H1 (cell line): ENCODE measurements at regions not wholly inside any gene's neighbourhood (a gene's known extent, or its start where the extent isn't known, plus 50 kb on each side); places are given as distances from the start of the nearest gene placed in this dataset.

ENCODE experiments used
- CTCF ChIA-PET: fragments of 300-600 bp; sonication (Branson Sonifier 250); formaldehyde crosslinking; loops from one replicate; lab custom pipeline; 2021; ENCODE audit not compliant: partially characterized antibody; lab: Charles Lee
- POLR2A ChIA-PET: fragments of 300-600 bp; sonication (Branson Sonifier 250); formaldehyde crosslinking; loops from one replicate; lab custom pipeline; 2021; ENCODE audit warnings: inconsistent platforms; ENCODE audit not compliant: partially characterized antibody; lab: Charles Lee
- DNase-seq, 2 experiments: peaks; one replicate each; pipeline versions ENCODE4 v3.0.0 to v3.0.0-alpha.2; 2010 to 2022; ENCODE audit warnings: low spot score in 2 of 2, low read depth in 1 of 2, mixed read lengths in 1 of 2
- FAIRE-seq: peaks from 2 replicates; lab custom pipeline; 2011; peaks lifted over from hg19 to GRCh38; lab: Jason Lieb, UNC
- H2AFZ ChIP-seq: 2 replicates; pipeline ENCODE4 v1.8.1; 2012; ENCODE audit warnings: low read length, inconsistent platforms
- H2AK5ac ChIP-seq: 2 replicates; pipeline ENCODE4 v1.6.1; 2013; ENCODE audit warnings: low read depth, low read length
- H2BK120ac ChIP-seq: replicated peaks from 2 replicates; pipeline ENCODE3; 2013; ENCODE audit warnings: low read depth, low read length, inconsistent platforms
- H2BK12ac ChIP-seq: 2 replicates; pipeline ENCODE4 v1.6.1; 2013; ENCODE audit warnings: low read depth, low read length
- H2BK15ac ChIP-seq: 2 replicates; pipeline ENCODE4 v1.6.1; 2013; ENCODE audit warnings: low read length
- H2BK20ac ChIP-seq: 2 replicates; pipeline ENCODE4 v1.6.1; 2013; ENCODE audit warnings: low read length
- H2BK5ac ChIP-seq: 2 replicates; pipeline ENCODE4 v1.6.1; 2013; ENCODE audit warnings: low read depth, low read length
- H3K14ac ChIP-seq: 2 replicates; pipeline ENCODE4 v1.6.1; 2013; ENCODE audit warnings: inconsistent platforms; ENCODE audit not compliant: insufficient read length
- H3K18ac ChIP-seq: 2 replicates; pipeline ENCODE4 v1.6.1; 2013; ENCODE audit warnings: low read length; ENCODE audit errors: extremely low read depth
- H3K23ac ChIP-seq: 2 replicates; pipeline ENCODE4 v1.6.1; 2013; ENCODE audit warnings: inconsistent platforms; ENCODE audit not compliant: insufficient read length
- H3K23me2 ChIP-seq: 2 replicates; pipeline ENCODE4 v1.6.1; 2013; ENCODE audit warnings: low read depth, low read length
- H3K27ac ChIP-seq: 2 replicates; pipeline ENCODE4 v1.6.1; 2011; ENCODE audit warnings: low read depth, low read length, inconsistent platforms
- H3K27me3 ChIP-seq, 4 experiments: replicated peaks in 1 of 4; 1 replicate in 1 of 4; 2 replicates in 3 of 4; pipeline versions ENCODE4 v1.6.1 to v1.8.1; 2011 to 2013; ENCODE audit warnings: low read length in 3 of 4, mild to moderate bottlenecking in 3 of 4, inconsistent platforms in 2 of 4, mixed read lengths in 2 of 4, moderate library complexity in 1 of 4; ENCODE audit not compliant: control insufficient read depth in 3 of 4, insufficient read depth in 3 of 4; ENCODE audit errors: extremely low read depth in 1 of 4
- H3K36me3 ChIP-seq, 4 experiments: 2 replicates each; pipeline versions ENCODE4 v1.6.1 to v1.8.1; 2011 to 2013; ENCODE audit warnings: mild to moderate bottlenecking in 4 of 4, low read length in 3 of 4, moderate library complexity in 2 of 4, control low read depth in 1 of 4, inconsistent platforms in 1 of 4; ENCODE audit not compliant: insufficient read depth in 4 of 4, control insufficient read depth in 2 of 4
- H3K4ac ChIP-seq: replicated peaks from 2 replicates; pipeline ENCODE3; 2013; ENCODE audit warnings: low read length, low read depth, mixed read lengths, inconsistent platforms; ENCODE audit not compliant: insufficient read length
- H3K4me1 ChIP-seq, 4 experiments: replicated peaks in 1 of 4; 1 replicate in 1 of 4; 2 replicates in 3 of 4; pipeline versions ENCODE4 v1.6.1 to v1.8.1; 2011 to 2013; ENCODE audit warnings: low read length in 3 of 4, inconsistent platforms in 2 of 4, mixed read lengths in 1 of 4; ENCODE audit not compliant: insufficient read depth in 4 of 4, control insufficient read depth in 3 of 4
- H3K4me2 ChIP-seq, 2 experiments: 2 replicates each; pipeline versions ENCODE4 v1.6.1 to v1.8.1; 2011 to 2013; ENCODE audit warnings: low read depth in 2 of 2, low read length in 2 of 2, control low read depth in 1 of 2, inconsistent platforms in 1 of 2, mild to moderate bottlenecking in 1 of 2; ENCODE audit not compliant: insufficient read depth in 1 of 2
- H3K4me3 ChIP-seq, 4 experiments: fragments of 200-600, 300-600 bp in 1 of 4; sonication (generic), shearing (Covaris generic), sonication (Bioruptor Twin) in 1 of 4; 2 replicates each; pipeline versions ENCODE4 v1.5.1 to v1.8.1; 2011 to 2016; ENCODE audit warnings: low read length in 4 of 4, low read depth in 3 of 4, control low read depth in 2 of 4, inconsistent platforms in 2 of 4, mild to moderate bottlenecking in 2 of 4, mixed read lengths in 1 of 4, moderate library complexity in 1 of 4; ENCODE audit not compliant: insufficient read depth in 2 of 4; ENCODE audit errors: extremely low read depth in 1 of 4
- H3K56ac ChIP-seq: replicated peaks from 2 replicates; pipeline ENCODE3; 2013; ENCODE audit warnings: low read depth, mild to moderate bottlenecking, mixed read lengths, low read length, inconsistent platforms; ENCODE audit not compliant: insufficient read length
- H3K79me1 ChIP-seq: 2 replicates; pipeline ENCODE4 v1.6.1; 2013; ENCODE audit warnings: low read depth, low read length, control low read depth
- H3K79me2 ChIP-seq, 2 experiments: 2 replicates each; pipeline versions ENCODE4 v1.6.1 to v1.8.1; 2012 to 2013; ENCODE audit warnings: low read length in 2 of 2, mild to moderate bottlenecking in 2 of 2, inconsistent platforms in 1 of 2; ENCODE audit not compliant: insufficient read depth in 2 of 2, control insufficient read depth in 1 of 2
- H3K9ac ChIP-seq, 4 experiments: replicated peaks in 1 of 4; 1 replicate in 1 of 4; 2 replicates in 3 of 4; pipeline versions ENCODE4 v1.6.1 to v1.8.1; 2011 to 2013; ENCODE audit warnings: low read depth in 3 of 4, low read length in 3 of 4, control low read depth in 2 of 4, mild to moderate bottlenecking in 2 of 4, moderate library complexity in 2 of 4, inconsistent platforms in 1 of 4; ENCODE audit errors: extremely low read depth in 1 of 4
- H3K9me3 ChIP-seq, 2 experiments: 2 replicates each; pipeline versions ENCODE4 v1.6.1 to v1.8.1; 2012 to 2013; ENCODE audit warnings: mild to moderate bottlenecking in 2 of 2, moderate library complexity in 2 of 2, control low read depth in 1 of 2, inconsistent platforms in 1 of 2, low read depth in 1 of 2, low read length in 1 of 2, mixed read lengths in 1 of 2; ENCODE audit not compliant: insufficient read depth in 2 of 2
- H4K20me1 ChIP-seq, 2 experiments: replicated peaks in 1 of 2; 2 replicates each; pipeline versions ENCODE3 to v1.8.1; 2011 to 2013; ENCODE audit warnings: inconsistent platforms in 2 of 2, low read length in 2 of 2, mild to moderate bottlenecking in 1 of 2; ENCODE audit not compliant: insufficient read depth in 2 of 2, control insufficient read depth in 1 of 2
- H4K5ac ChIP-seq: 2 replicates; pipeline ENCODE4 v1.6.1; 2013; ENCODE audit warnings: low read length, low read depth, mixed read lengths, inconsistent platforms; ENCODE audit not compliant: insufficient read length
- H4K8ac ChIP-seq: 2 replicates; pipeline ENCODE4 v1.8.0; 2013; ENCODE audit warnings: mild to moderate bottlenecking, moderate library complexity, low read length, inconsistent platforms; ENCODE audit not compliant: insufficient read depth; ENCODE audit errors: extremely low read depth
- H4K91ac ChIP-seq: replicated peaks from 2 replicates; pipeline ENCODE3; 2013; ENCODE audit warnings: low read length, mixed read lengths, inconsistent platforms; ENCODE audit not compliant: insufficient read length
- CHD1 ChIP-seq: IDR thresholded peaks from 2 replicates; pipeline ENCODE4 v1.6.1; 2012; ENCODE audit warnings: low read depth, low read length, improper control_type of control experiment
- CTCF ChIP-seq, 3 experiments: IDR thresholded peaks; 1 replicate in 2 of 3; 2 replicates in 1 of 3; pipeline versions ENCODE4 v1.5.1 to v1.6.1; 2011; ENCODE audit warnings: low read length in 3 of 3, mild to moderate bottlenecking in 3 of 3, inconsistent platforms in 2 of 3, low read depth in 1 of 3, moderate library complexity in 1 of 3; ENCODE audit not compliant: insufficient read depth in 1 of 3; ENCODE audit errors: control extremely low read depth in 1 of 3
- FOSL1 ChIP-seq: IDR thresholded peaks from 2 replicates; pipeline ENCODE4 v1.6.1; 2011; ENCODE audit warnings: mild to moderate bottlenecking, low read depth, low read length, moderate library complexity; ENCODE audit not compliant: insufficient read depth
- JUND ChIP-seq: IDR thresholded peaks from 2 replicates; pipeline ENCODE4 v1.6.1; 2011; ENCODE audit warnings: mild to moderate bottlenecking, improper control_type of control experiment, low read length
- MAFK ChIP-seq: IDR thresholded peaks from 2 replicates; pipeline ENCODE4 v1.6.1; 2012; ENCODE audit warnings: low read depth, mild to moderate bottlenecking, improper control_type of control experiment, low read length
- RAD21 ChIP-seq, 2 experiments: IDR thresholded peaks in 1 of 2; conservative IDR thresholded peaks in 1 of 2; 2 replicates each; pipeline ENCODE4 v1.6.1; 2011; ENCODE audit warnings: low read depth in 2 of 2, low read length in 2 of 2, improper control_type of control experiment in 1 of 2, inconsistent platforms in 1 of 2, mild to moderate bottlenecking in 1 of 2, moderate library complexity in 1 of 2
- TAF7 ChIP-seq: optimal IDR thresholded peaks from 2 replicates; pipeline ENCODE3; 2011; ENCODE audit warnings: low read depth, mild to moderate bottlenecking, inconsistent platforms, low read length, moderate library complexity, borderline replicate concordance
- TBP ChIP-seq: IDR thresholded peaks from 2 replicates; pipeline ENCODE4 v1.6.1; 2011; ENCODE audit warnings: low read depth, low read length, improper control_type of control experiment
- TCF12 ChIP-seq: IDR thresholded peaks from 2 replicates; pipeline ENCODE4 v1.6.1; 2011; ENCODE audit warnings: low read depth, mild to moderate bottlenecking, low read length
- TF ChIP-seq, protein P1 (sequence below): IDR thresholded peaks from 2 replicates; pipeline ENCODE4 v1.6.1; 2012; ENCODE audit warnings: low read length, inconsistent platforms

DNA sequence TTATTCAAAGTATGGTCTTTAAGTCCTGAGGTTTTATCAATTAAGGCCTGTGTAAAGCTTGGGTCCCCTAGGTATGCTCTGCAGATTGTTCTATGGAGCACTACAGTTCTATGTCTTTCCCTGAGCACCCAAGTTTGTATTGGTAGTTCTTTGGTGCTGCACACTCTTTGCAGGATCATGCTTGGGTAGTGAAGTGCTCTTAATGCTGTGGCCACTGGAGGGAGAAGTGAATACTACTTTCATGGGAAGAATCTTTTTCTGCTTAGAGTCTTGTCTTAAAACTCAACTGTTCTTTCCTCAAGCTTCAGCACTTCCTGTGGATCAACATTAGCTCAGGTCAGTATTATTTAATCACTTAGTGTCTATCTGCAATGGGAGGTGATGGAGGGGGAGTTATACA lies 93.6 kb upstream of the CFAP20DC start:
- Histone ChIP-seq H3K36me3 (no peaks in the 10 kb centered on the region), H2AK5ac (no peak overlapping the region), H3K4me3 (no peak overlapping the region), H3K27ac (no peak overlapping the region), H3K4ac (no peak overlapping the region), H4K5ac (no peak overlapping the region), H3K18ac (no peak overlapping the region), H3K23me2 (no peaks in the 10 kb centered on the region), H2BK12ac (no peak overlapping the region), H2BK20ac (no peak overlapping the region), H3K79me1 (no peaks in the 10 kb centered on the region), H3K9ac (no peak overlapping the region), H4K8ac (no peak overlapping the region), H2BK120ac (no peak overlapping the region), H2AFZ (no peak overlapping the region), H3K27me3 (no peaks in the 10 kb centered on the region), H2BK15ac (no peak overlapping the region), H3K4me2 (no peak overlapping the region), H3K9me3 (peaks cover 0 to 5% of the 10 kb centered on the region in 2 experiments; a peak in 1 of 4 replicates), H4K91ac (no peak overlapping the region), H3K4me1 (peaks cover 0 to 3% (median 0%) of the 10 kb centered on the region in 4 experiments; a peak in 1 of 7 replicates), H3K79me2 (no peaks in the 10 kb centered on the region), H2BK5ac (no peak overlapping the region), H3K56ac (no peak overlapping the region), H3K23ac (no peak overlapping the region), H3K14ac (no peak overlapping the region), H4K20me1 (no peaks in the 10 kb centered on the region)
- CTCF ChIA-PET: interaction anchor here (0.6 to 1.6 kb wide), 4 partner anchors 15 to 57 kb away, joined by 3 to 4 read pairs (median 3); no protein-coding TSS in a partner anchor
- POLR2A ChIA-PET: no interaction called here
- DNase-seq (no peak), FAIRE-seq (peak; percentile 58)
- TF ChIP-seq, protein P1, sequence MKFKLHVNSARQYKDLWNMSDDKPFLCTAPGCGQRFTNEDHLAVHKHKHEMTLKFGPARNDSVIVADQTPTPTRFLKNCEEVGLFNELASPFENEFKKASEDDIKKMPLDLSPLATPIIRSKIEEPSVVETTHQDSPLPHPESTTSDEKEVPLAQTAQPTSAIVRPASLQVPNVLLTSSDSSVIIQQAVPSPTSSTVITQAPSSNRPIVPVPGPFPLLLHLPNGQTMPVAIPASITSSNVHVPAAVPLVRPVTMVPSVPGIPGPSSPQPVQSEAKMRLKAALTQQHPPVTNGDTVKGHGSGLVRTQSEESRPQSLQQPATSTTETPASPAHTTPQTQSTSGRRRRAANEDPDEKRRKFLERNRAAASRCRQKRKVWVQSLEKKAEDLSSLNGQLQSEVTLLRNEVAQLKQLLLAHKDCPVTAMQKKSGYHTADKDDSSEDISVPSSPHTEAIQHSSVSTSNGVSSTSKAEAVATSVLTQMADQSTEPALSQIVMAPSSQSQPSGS: no peak
- TF ChIP-seq JUND (no peak), TCF12 (no peak), CTCF (IDR thresholded peaks at IDR 0.05; ENCODE audit: control extremely low read depth in 1 of 3, insufficient read depth in 1 of 3, low read depth in 1 of 3, low read length in 3 of 3) (peak in 2 of 3 experiments; percentile 32 to 45; a peak in 3 of 4 replicates), TBP (no peak), FOSL1 (no peak), RAD21 (IDR thresholded peaks at IDR 0.05 in 1 of 2, conservative IDR thresholded peaks at IDR 0.05 in 1 of 2; ENCODE audit: low read depth in 2 of 2, low read length in 2 of 2) (peak; percentile 31 to 49), MAFK (no peak), CHD1 (no peak), TAF7 (no peak)
